Activated CD8-positive, alpha-beta T cell treated with anti-CD3 and anti-CD28 coated beads for 36 hours (primary cell): ENCODE measurements at regions not wholly inside any gene's neighbourhood (a gene's known extent, or its start where the extent isn't known, plus 50 kb on each side); places are given as distances from the start of the nearest gene placed in this dataset.

Experiments used
- ATAC-seq: fragments of 200-7000 bp; cut with Tn5 transposase; one replicate; pipeline ENCODE4 v1.10.0; 2021; ENCODE audit warnings: mild to moderate bottlenecking, moderate library complexity
- CTCF ChIA-PET: fragments of 350-600 bp; sonication (Branson Sonifier 250); formaldehyde crosslinking; loops from one replicate; lab custom pipeline; 2021; ENCODE audit warnings: antibody characterized with exemption; lab: Charles Lee
- POLR2A ChIA-PET: fragments of 350-600 bp; sonication (Branson Sonifier 250); formaldehyde crosslinking; loops from one replicate; lab custom pipeline; 2021; ENCODE audit warnings: antibody characterized with exemption; lab: Charles Lee
- DNase-seq: peaks from one replicate; pipeline ENCODE4 v3.0.0-alpha.2; 2020
- H3K27ac Mint-ChIP-seq: one replicate; pipeline ENCODE4 v1.8.0; 2021; ENCODE audit warnings: mild to moderate bottlenecking, mixed read lengths
- H3K27me3 Mint-ChIP-seq: one replicate; pipeline ENCODE4 v1.8.0; 2021; ENCODE audit warnings: mixed read lengths
- H3K36me3 Mint-ChIP-seq: one replicate; pipeline ENCODE4 v1.8.0; 2021; ENCODE audit warnings: low read depth, mixed read lengths
- H3K4me1 Mint-ChIP-seq: one replicate; pipeline ENCODE4 v1.8.0; 2021; ENCODE audit warnings: low read depth, mixed read lengths
- H3K4me3 Mint-ChIP-seq: one replicate; pipeline ENCODE4 v1.8.0; 2021; ENCODE audit warnings: mild to moderate bottlenecking, moderate library complexity, mixed read lengths
- H3K9me3 Mint-ChIP-seq: one replicate; pipeline ENCODE4 v1.8.0; 2021; ENCODE audit warnings: mixed read lengths
- CTCF ChIP-seq: fragments of 200-600 bp; IDR thresholded peaks from one replicate; pipeline ENCODE4 v1.8.0; 2022; ENCODE audit warnings: antibody characterized with exemption, mild to moderate bottlenecking
- intact Hi-C: fragments of 100-400 bp; cut with micrococcal nuclease; formaldehyde crosslinking; loops from one replicate; pipeline ENCODE4 v1.10.0; 2022

GRCh38 chr6:21836772-21837425, 243.3 kb downstream of the SOX4 start:
- peaks cover 1% of the 10 kb centered on the region for H3K27me3 Mint-ChIP-seq
- no peak for TF ChIP-seq CTCF
- H3K27ac Mint-ChIP-seq: no peak overlapping the region
- ATAC-seq: no peak
- intact Hi-C loops: no loop called here
- no peak overlapping the region for H3K4me3 Mint-ChIP-seq
- H3K36me3 Mint-ChIP-seq: no peaks in the 10 kb centered on the region
- no peak for DNase-seq
- ChIA-PET POLR2A (no interaction called here), CTCF (no interaction called here)
- no peaks in the 10 kb centered on the region for H3K9me3 Mint-ChIP-seq
- H3K4me1 Mint-ChIP-seq: peaks cover 19% of the 10 kb centered on the region

DNA sequence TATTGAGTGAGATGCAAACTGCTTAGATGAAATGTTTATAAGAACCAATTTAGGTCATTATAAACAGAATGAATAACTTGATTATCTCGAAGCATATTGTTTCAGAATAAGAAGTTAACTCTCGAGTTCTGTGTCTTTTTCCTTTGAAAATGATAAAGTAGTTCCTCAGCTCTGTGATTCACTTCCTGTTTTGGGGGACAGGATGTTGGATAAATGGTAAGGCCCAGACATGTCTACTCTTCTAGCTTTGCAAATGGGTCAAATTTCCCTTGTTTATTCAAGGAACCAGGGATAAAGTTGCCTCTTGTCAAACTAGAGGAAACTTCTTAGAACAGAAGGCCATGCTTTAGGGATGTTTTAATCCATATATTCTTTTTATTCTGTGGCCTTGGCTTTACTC, 246.9 kb downstream of the SOX4 start:
- POLR2A ChIA-PET: no interaction called here
- CTCF ChIA-PET: no interaction called here
- Mint-ChIP-seq H3K27me3 (no peaks in the 10 kb centered on the region), H3K9me3 (peaks cover 1% of the 10 kb centered on the region), H3K27ac (no peak overlapping the region), H3K36me3 (no peaks in the 10 kb centered on the region), H3K4me1 (peaks cover 12% of the 10 kb centered on the region), H3K4me3 (no peak overlapping the region)
- ATAC-seq (no peak), DNase-seq (no peak)
- intact Hi-C loops: no loop called here
- no peak for TF ChIP-seq CTCF

DNA sequence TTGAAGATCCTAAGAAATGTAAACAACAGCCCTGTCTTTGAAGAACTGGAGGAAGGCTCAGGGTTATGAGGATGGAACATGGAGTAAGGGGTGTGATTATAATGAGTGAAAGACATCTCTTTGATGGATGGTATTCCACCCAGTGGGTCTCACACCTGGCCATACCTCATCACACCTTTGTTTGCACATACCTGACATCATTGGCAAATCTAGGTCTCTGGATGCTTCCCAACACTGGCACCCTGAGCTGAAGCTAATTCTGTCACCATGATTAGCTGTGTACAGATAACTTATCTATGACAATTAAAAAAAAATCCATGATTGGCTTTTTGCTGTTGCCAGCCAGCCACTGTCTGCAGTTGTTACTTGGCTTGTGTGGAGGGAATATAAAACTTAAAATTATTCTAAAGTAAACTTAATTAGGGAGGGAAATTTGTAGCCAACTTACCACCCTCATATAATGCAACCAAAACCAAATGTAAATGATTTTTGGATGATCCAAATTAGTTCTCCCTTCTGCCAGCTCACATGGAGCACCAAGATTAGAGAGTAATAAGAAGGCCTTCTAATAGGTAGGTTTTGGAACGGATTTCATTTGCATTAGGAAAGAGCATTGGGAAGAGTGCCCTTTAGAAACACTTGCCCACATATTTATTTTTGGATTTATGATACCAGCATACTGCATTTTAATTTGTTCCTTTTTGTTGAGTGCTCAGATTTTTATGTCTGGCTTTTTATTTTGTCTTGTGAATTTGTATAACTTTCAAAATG, 249.5 kb downstream of the SOX4 start:
- no peak for DNase-seq
- Mint-ChIP-seq H3K27me3 (no peaks in the 10 kb centered on the region), H3K4me1 (peaks cover 15% of the 10 kb centered on the region), H3K4me3 (no peak overlapping the region), H3K9me3 (peaks cover 1% of the 10 kb centered on the region), H3K27ac (no peak overlapping the region), H3K36me3 (no peaks in the 10 kb centered on the region)
- intact Hi-C loops: no loop called here
- no peak for TF ChIP-seq CTCF
- ChIA-PET CTCF (no interaction called here), POLR2A (no interaction called here)
- ATAC-seq: no peak

GRCh38 chr6:21844120-21844917, 250.8 kb downstream of the SOX4 start:
- DNase-seq: no peak
- H3K27me3 Mint-ChIP-seq: no peaks in the 10 kb centered on the region
- H3K9me3 Mint-ChIP-seq: peaks cover 1% of the 10 kb centered on the region
- H3K36me3 Mint-ChIP-seq: no peaks in the 10 kb centered on the region
- no peak for ATAC-seq
- peaks cover 15% of the 10 kb centered on the region for H3K4me1 Mint-ChIP-seq
- no peak for TF ChIP-seq CTCF
- ChIA-PET POLR2A (no interaction called here), CTCF (no interaction called here)
- no peak overlapping the region for H3K4me3 Mint-ChIP-seq
- intact Hi-C loops: no loop called here
- no peak overlapping the region for H3K27ac Mint-ChIP-seq

DNA sequence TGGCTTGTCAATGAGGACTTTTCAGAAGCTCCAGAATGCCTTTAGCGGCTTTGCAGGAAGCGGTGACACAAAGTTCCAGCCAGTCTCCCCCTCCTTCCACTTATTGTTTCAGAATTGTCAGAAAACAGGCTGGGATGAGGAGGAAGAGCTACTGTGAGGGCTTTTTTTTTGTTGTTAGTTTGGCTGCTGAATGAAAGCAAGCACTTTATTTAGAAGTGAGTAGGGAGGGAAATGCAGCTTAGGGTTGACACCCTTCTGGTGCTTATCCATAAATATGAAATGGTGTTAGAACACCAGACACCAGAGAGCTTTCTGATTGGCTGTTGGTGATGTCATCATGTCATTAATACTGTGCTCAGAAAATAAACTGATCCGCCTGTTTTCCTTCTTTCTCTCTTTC, 251.5 kb downstream of the SOX4 start:
- no peaks in the 10 kb centered on the region for H3K27me3 Mint-ChIP-seq
- ATAC-seq (no peak), DNase-seq (no peak)
- POLR2A ChIA-PET: no interaction called here
- peaks cover 15% of the 10 kb centered on the region for H3K4me1 Mint-ChIP-seq
- intact Hi-C loops: no loop called here
- CTCF ChIA-PET: no interaction called here
- TF ChIP-seq CTCF: no peak
- H3K36me3 Mint-ChIP-seq: no peaks in the 10 kb centered on the region
- no peak overlapping the region for H3K4me3 Mint-ChIP-seq
- H3K9me3 Mint-ChIP-seq: peaks cover 1% of the 10 kb centered on the region
- no peak overlapping the region for H3K27ac Mint-ChIP-seq
